ENCODE measurements at regions not wholly inside any gene's neighbourhood (a gene's known extent, or its start where the extent isn't known, plus 50 kb on each side); places are given as distances from the start of the nearest gene placed in this dataset.

DNA sequence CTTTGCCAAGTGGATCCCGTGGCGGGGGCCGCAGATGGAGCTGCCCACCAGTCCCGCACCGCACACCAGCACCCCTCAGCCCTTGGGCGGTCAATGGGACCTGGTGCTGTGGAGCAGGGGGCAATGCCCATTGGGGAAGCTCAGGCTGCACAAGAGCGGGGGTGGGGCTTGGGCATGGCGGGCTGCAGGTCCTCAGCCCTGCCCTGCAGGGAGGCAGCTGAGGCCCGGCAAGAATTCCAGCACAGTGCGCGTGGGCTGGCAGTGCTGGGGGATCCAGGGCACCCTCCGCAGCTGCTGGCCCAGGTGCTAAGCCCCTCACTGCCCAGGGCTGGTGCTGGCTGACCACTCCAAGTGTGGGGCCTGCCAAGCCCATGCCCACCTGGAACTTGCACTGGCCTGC is 136.2 kb upstream of the ANKRD30A start:
- TF ChIP-seq SRF (IDR thresholded peaks at IDR 0.05; ENCODE audit: low read depth) (no peak), POLR2A (IDR thresholded peaks at IDR 0.05; ENCODE audit: borderline replicate concordance, extremely low read depth, insufficient read depth, insufficient read length) (no peak), RAD21 (IDR thresholded peaks at IDR 0.05; ENCODE audit: low read depth) (no peak), TCF7L2 (IDR thresholded peaks at IDR 0.05; ENCODE audit: borderline replicate concordance, extremely low read depth, insufficient read depth, insufficient read length) (no peak), JUND (IDR thresholded peaks at IDR 0.05) (no peak)
- TF ChIP-seq, protein P1, sequence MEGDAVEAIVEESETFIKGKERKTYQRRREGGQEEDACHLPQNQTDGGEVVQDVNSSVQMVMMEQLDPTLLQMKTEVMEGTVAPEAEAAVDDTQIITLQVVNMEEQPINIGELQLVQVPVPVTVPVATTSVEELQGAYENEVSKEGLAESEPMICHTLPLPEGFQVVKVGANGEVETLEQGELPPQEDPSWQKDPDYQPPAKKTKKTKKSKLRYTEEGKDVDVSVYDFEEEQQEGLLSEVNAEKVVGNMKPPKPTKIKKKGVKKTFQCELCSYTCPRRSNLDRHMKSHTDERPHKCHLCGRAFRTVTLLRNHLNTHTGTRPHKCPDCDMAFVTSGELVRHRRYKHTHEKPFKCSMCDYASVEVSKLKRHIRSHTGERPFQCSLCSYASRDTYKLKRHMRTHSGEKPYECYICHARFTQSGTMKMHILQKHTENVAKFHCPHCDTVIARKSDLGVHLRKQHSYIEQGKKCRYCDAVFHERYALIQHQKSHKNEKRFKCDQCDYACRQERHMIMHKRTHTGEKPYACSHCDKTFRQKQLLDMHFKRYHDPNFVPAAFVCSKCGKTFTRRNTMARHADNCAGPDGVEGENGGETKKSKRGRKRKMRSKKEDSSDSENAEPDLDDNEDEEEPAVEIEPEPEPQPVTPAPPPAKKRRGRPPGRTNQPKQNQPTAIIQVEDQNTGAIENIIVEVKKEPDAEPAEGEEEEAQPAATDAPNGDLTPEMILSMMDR (IDR thresholded peaks at IDR 0.05 in 2 of 3, conservative IDR thresholded peaks at IDR 0.05 in 1 of 3; ENCODE audit: borderline replicate concordance in 1 of 3, insufficient read depth in 1 of 3, low read depth in 2 of 3, low read length in 2 of 3), result no peak
- TF ChIP-seq, protein P2, sequence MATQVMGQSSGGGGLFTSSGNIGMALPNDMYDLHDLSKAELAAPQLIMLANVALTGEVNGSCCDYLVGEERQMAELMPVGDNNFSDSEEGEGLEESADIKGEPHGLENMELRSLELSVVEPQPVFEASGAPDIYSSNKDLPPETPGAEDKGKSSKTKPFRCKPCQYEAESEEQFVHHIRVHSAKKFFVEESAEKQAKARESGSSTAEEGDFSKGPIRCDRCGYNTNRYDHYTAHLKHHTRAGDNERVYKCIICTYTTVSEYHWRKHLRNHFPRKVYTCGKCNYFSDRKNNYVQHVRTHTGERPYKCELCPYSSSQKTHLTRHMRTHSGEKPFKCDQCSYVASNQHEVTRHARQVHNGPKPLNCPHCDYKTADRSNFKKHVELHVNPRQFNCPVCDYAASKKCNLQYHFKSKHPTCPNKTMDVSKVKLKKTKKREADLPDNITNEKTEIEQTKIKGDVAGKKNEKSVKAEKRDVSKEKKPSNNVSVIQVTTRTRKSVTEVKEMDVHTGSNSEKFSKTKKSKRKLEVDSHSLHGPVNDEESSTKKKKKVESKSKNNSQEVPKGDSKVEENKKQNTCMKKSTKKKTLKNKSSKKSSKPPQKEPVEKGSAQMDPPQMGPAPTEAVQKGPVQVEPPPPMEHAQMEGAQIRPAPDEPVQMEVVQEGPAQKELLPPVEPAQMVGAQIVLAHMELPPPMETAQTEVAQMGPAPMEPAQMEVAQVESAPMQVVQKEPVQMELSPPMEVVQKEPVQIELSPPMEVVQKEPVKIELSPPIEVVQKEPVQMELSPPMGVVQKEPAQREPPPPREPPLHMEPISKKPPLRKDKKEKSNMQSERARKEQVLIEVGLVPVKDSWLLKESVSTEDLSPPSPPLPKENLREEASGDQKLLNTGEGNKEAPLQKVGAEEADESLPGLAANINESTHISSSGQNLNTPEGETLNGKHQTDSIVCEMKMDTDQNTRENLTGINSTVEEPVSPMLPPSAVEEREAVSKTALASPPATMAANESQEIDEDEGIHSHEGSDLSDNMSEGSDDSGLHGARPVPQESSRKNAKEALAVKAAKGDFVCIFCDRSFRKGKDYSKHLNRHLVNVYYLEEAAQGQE (IDR thresholded peaks at IDR 0.05; ENCODE audit: low read depth), result no peak
